ENCODE measurements at regions not wholly inside any gene's neighbourhood (a gene's known extent, or its start where the extent isn't known, plus 50 kb on each side); places are given as distances from the start of the nearest gene placed in this dataset.

DNA sequence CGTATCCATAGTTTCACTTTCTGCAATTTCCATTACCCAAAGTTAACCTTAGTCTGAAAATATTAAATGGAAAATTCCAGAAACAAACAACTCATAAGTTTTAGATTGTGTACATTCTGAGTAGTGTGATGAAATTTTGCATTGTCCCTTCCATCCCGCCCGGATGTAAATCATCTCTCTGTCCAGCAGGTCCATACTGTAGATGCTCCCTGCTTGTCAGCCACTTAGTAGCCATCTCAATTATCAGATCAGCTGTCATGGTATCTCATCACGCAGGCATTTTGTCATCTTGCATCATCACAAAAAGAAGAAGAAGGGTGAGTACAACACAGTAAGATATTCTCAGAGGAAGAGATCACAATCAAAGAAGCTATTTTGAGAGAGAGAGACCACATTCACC is 185.0 kb upstream of the STK17B start:
- no peak for TF ChIP-seq NFIC (IDR thresholded peaks at IDR 0.05)
- TF ChIP-seq RAD21 (IDR thresholded peaks at IDR 0.05; ENCODE audit: low read depth), result no peak
- no peak for TF ChIP-seq ZBTB7A (IDR thresholded peaks at IDR 0.05; ENCODE audit: low read depth)
- no peak for TF ChIP-seq CREB1 (IDR thresholded peaks at IDR 0.05; ENCODE audit: low read depth)
- no peak for TF ChIP-seq CEBPB (IDR thresholded peaks at IDR 0.05)
- TF ChIP-seq REST (IDR thresholded peaks at IDR 0.05; ENCODE audit: low read depth), result no peak
- TF ChIP-seq, protein P1, sequence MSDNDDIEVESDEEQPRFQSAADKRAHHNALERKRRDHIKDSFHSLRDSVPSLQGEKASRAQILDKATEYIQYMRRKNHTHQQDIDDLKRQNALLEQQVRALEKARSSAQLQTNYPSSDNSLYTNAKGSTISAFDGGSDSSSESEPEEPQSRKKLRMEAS (IDR thresholded peaks at IDR 0.05), result no peak
- no peak for TF ChIP-seq YY1 (IDR thresholded peaks at IDR 0.05; ENCODE audit: low read depth)
- no peak for TF ChIP-seq TCF12 (IDR thresholded peaks at IDR 0.05; ENCODE audit: low read depth)
- TF ChIP-seq TEAD4 (IDR thresholded peaks at IDR 0.05), result no peak
- no peak for TF ChIP-seq FOXM1 (IDR thresholded peaks at IDR 0.05; ENCODE audit: borderline replicate concordance, low read depth)
- TF ChIP-seq EP300 (IDR thresholded peaks at IDR 0.05; ENCODE audit: borderline replicate concordance), result no peak
- no peak for TF ChIP-seq TAF1 (IDR thresholded peaks at IDR 0.05; ENCODE audit: low read depth)
- TF ChIP-seq, protein P2, sequence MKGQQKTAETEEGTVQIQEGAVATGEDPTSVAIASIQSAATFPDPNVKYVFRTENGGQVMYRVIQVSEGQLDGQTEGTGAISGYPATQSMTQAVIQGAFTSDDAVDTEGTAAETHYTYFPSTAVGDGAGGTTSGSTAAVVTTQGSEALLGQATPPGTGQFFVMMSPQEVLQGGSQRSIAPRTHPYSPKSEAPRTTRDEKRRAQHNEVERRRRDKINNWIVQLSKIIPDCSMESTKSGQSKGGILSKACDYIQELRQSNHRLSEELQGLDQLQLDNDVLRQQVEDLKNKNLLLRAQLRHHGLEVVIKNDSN (IDR thresholded peaks at IDR 0.05), result no peak

DNA sequence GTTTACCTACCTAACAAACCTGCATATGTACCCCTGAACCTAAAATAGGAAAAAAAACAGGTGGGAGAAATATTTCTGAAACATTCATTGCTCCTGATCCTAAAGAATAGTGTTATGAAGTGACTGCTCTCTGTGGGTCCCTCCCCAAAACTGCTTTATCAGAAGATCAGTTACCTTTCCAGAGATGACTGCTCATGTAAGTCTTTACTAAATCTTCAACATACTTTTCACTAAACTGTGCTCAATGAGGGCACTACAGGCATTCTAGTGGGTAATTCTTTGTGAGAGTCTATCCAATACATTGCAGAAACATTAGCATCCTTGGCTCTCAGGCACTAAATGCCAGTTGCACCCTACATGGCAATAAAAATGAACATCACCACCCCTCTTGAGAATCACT is 189.3 kb upstream of the STK17B start:
- TF ChIP-seq EGR1 (IDR thresholded peaks at IDR 0.05), result no peak
- TF ChIP-seq, protein P1 (IDR thresholded peaks at IDR 0.05), result no peak
- no peak for TF ChIP-seq CREB1 (IDR thresholded peaks at IDR 0.05; ENCODE audit: low read depth)
- TF ChIP-seq FOXM1 (IDR thresholded peaks at IDR 0.05; ENCODE audit: borderline replicate concordance, low read depth), result no peak
- TF ChIP-seq RAD21 (IDR thresholded peaks at IDR 0.05; ENCODE audit: low read depth), result no peak
- TF ChIP-seq REST (IDR thresholded peaks at IDR 0.05; ENCODE audit: low read depth), result no peak
- TF ChIP-seq CEBPB (IDR thresholded peaks at IDR 0.05), result no peak
- TF ChIP-seq ZBTB7A (IDR thresholded peaks at IDR 0.05; ENCODE audit: low read depth), result no peak
- TF ChIP-seq, protein P2 (IDR thresholded peaks at IDR 0.05), result no peak
- TF ChIP-seq NFIC (IDR thresholded peaks at IDR 0.05), result no peak
- no peak for TF ChIP-seq YY1 (IDR thresholded peaks at IDR 0.05; ENCODE audit: low read depth)
- no peak for TF ChIP-seq TEAD4 (IDR thresholded peaks at IDR 0.05)
- TF ChIP-seq TCF12 (IDR thresholded peaks at IDR 0.05; ENCODE audit: low read depth), result no peak
- TF ChIP-seq EP300 (IDR thresholded peaks at IDR 0.05; ENCODE audit: borderline replicate concordance), result no peak
- TF ChIP-seq TAF1 (IDR thresholded peaks at IDR 0.05; ENCODE audit: low read depth), result no peak

GRCh38 chr2:196361606-196362326 is 190.4 kb upstream of the STK17B start:
- TF ChIP-seq, protein P2 (IDR thresholded peaks at IDR 0.05), result no peak
- TF ChIP-seq TEAD4 (IDR thresholded peaks at IDR 0.05) (no peak), CEBPB (IDR thresholded peaks at IDR 0.05) (no peak), FOXM1 (IDR thresholded peaks at IDR 0.05; ENCODE audit: borderline replicate concordance, low read depth) (no peak), REST (IDR thresholded peaks at IDR 0.05; ENCODE audit: low read depth) (no peak), YY1 (IDR thresholded peaks at IDR 0.05; ENCODE audit: low read depth) (no peak), RAD21 (IDR thresholded peaks at IDR 0.05; ENCODE audit: low read depth) (no peak), EP300 (IDR thresholded peaks at IDR 0.05; ENCODE audit: borderline replicate concordance) (no peak), TCF12 (IDR thresholded peaks at IDR 0.05; ENCODE audit: low read depth) (no peak), ZBTB7A (IDR thresholded peaks at IDR 0.05; ENCODE audit: low read depth) (no peak), NFIC (IDR thresholded peaks at IDR 0.05) (no peak), TAF1 (IDR thresholded peaks at IDR 0.05; ENCODE audit: low read depth) (no peak), CREB1 (IDR thresholded peaks at IDR 0.05; ENCODE audit: low read depth) (no peak), EGR1 (IDR thresholded peaks at IDR 0.05) (no peak)
- TF ChIP-seq, protein P1 (IDR thresholded peaks at IDR 0.05), result no peak
